GF-D8 (cell line): ENCODE measurements at regions not wholly inside any gene's neighbourhood (a gene's known extent, or its start where the extent isn't known, plus 50 kb on each side); places are given as distances from the start of the nearest gene placed in this dataset.

Experiments used
- DNase-seq: peaks from one replicate; lab custom pipeline; 2025; lab: John Stamatoyannopoulos, UW

- DNase-seq, result no peak
These were observed 855.4 kb upstream of the ARPP21 start for GRCh38 chr3:34783876-34784275.

- no peak for DNase-seq
These were observed 846.3 kb upstream of the ARPP21 start for GRCh38 chr3:34793057-34793456.

GRCh38 chr3:34807611-34808010 lies 831.7 kb upstream of the ARPP21 start:
- DNase-seq, result no peak

- DNase-seq, result no peak
These were observed 831.0 kb upstream of the ARPP21 start for GRCh38 chr3:34808287-34808686.

- DNase-seq, result no peak
These were observed 810.5 kb upstream of the ARPP21 start for GRCh38 chr3:34828847-34829246.

GRCh38 chr3:34832865-34833508 lies 806.3 kb upstream of the ARPP21 start:
- DNase-seq, result no peak

GRCh38 chr3:34837848-34838741 lies 801.2 kb upstream of the ARPP21 start:
- no peak for DNase-seq

- no peak for DNase-seq
These were observed 796.4 kb upstream of the ARPP21 start for GRCh38 chr3:34842706-34843480.

- no peak for DNase-seq
These were observed 795.1 kb upstream of the ARPP21 start for GRCh38 chr3:34844323-34844620.

- no peak for DNase-seq
These were observed 788.2 kb upstream of the ARPP21 start for GRCh38 chr3:34851137-34851536.

GRCh38 chr3:34852844-34853439 lies 786.4 kb upstream of the ARPP21 start:
- no peak for DNase-seq

- no peak for DNase-seq
These were observed 783.0 kb upstream of the ARPP21 start for GRCh38 chr3:34856081-34856947.

- DNase-seq, result no peak
These were observed 781.2 kb upstream of the ARPP21 start for GRCh38 chr3:34858067-34858660.

- no peak for DNase-seq
These were observed 779.6 kb upstream of the ARPP21 start for GRCh38 chr3:34859746-34860145.

GRCh38 chr3:34862456-34862855 lies 776.9 kb upstream of the ARPP21 start:
- no peak for DNase-seq

- no peak for DNase-seq
These were observed 775.8 kb upstream of the ARPP21 start for GRCh38 chr3:34863485-34863884.

- no peak for DNase-seq
These were observed 775.3 kb upstream of the ARPP21 start for GRCh38 chr3:34864011-34864410.

- no peak for DNase-seq
These were observed 774.0 kb upstream of the ARPP21 start for GRCh38 chr3:34865346-34865745.

- no peak for DNase-seq
These were observed 770.4 kb upstream of the ARPP21 start for GRCh38 chr3:34868935-34869334.

- no peak for DNase-seq
These were observed 769.6 kb upstream of the ARPP21 start for GRCh38 chr3:34869696-34870095.

GRCh38 chr3:34872406-34872805 lies 766.9 kb upstream of the ARPP21 start:
- DNase-seq, result no peak
